ENCODE measurements at regions not wholly inside any gene's neighbourhood (a gene's known extent, or its start where the extent isn't known, plus 50 kb on each side); places are given as distances from the start of the nearest gene placed in this dataset.

DNA sequence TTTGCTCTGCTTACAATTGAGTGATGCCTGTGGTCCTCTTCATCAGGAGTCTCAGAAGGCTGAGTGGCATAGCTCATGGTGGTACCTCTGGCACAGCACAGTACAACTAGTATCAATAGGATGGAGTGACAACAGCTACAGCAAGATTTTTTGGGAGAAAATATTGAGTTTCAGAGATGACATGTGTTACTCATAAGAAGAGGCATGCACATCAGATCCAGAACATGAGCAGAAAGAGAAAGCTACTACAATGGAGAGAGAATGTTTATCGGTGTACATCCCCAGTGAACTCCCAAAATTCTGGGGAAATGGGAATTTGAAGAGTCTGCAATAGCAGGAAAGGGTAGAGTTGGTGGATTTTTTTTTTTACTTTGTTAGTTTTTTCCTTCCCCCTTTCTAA is 130.5 kb upstream of the MB21D2 start:
- H3K4me1 ChIP-seq (ENCODE audit: control insufficient read depth in 1 of 2, insufficient read depth in 2 of 2, low read depth in 1 of 2, low read length in 1 of 2): no peaks in the 10 kb centered on the region
- TF ChIP-seq SMC3 (IDR thresholded peaks at IDR 0.05; ENCODE audit: low read depth, low read length) (no peak), YY1 (IDR thresholded peaks at IDR 0.05; ENCODE audit: low read depth) (no peak)
- H3K9me3 ChIP-seq: no peaks in the 10 kb centered on the region
- no peaks in the 10 kb centered on the region; the same call in 1 of the 2 replicates for H3K27me3 ChIP-seq (ENCODE audit: insufficient read depth)
- ChIA-PET CTCF (no interaction called here), POLR2A (no interaction called here)
- H3K79me2 ChIP-seq (ENCODE audit: insufficient read depth): no peaks in the 10 kb centered on the region
- no peak overlapping the region for H3K9ac ChIP-seq
- H3K9me2 ChIP-seq: no peaks in the 10 kb centered on the region
- 37% methylated on average over 1 of the region's 1 CpG for WGBS (ENCODE audit: low lambda C conversion rate)
- H3K4me3 ChIP-seq (ENCODE audit: low read depth in 2 of 2, low read length in 1 of 2): no peak overlapping the region
- no peak overlapping the region for H3K4me2 ChIP-seq
- no peaks in the 10 kb centered on the region for H3F3A ChIP-seq (replicated peaks; ENCODE audit: insufficient read depth)
- H3K27ac ChIP-seq (ENCODE audit: low read depth in 2 of 2, low read length in 1 of 2): no peak overlapping the region
- no peaks in the 10 kb centered on the region for H3K36me3 ChIP-seq (replicated peaks in 1 of 2; ENCODE audit: control insufficient read depth in 1 of 2, insufficient read depth in 2 of 2, low read length in 1 of 2)
- H4K20me1 ChIP-seq (ENCODE audit: insufficient read depth): no peaks in the 10 kb centered on the region
- no peak overlapping the region for H2AFZ ChIP-seq (ENCODE audit: low read depth)
- no peak for DNase-seq

DNA sequence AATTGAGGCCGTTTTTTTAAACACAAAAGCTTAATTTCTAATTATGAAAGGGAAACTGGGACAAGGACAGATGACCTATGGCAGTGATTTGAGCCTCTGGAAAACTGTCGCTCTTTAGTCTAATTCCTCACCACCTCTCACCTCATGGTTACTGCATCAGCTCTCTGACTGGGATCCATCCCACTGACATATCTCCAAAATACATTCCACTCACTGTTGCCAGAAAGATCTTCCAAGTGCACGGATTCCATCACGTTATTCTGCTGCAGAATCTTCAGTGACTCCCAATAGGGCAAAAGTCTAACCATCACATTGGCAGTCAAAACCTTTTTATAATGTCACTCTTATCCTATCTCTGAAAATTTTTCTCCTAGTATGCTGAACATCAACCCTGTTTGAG is 132.3 kb upstream of the MB21D2 start:
- H3K79me2 ChIP-seq (ENCODE audit: insufficient read depth): no peaks in the 10 kb centered on the region
- ChIA-PET CTCF (interaction anchor here (1.3 to 1.6 kb wide), 3 partner anchors 9 to 237 kb away, joined by 4 to 6 read pairs (median 5); no protein-coding TSS in a partner anchor), POLR2A (no interaction called here)
- no peaks in the 10 kb centered on the region for H3F3A ChIP-seq (replicated peaks; ENCODE audit: insufficient read depth)
- DNase-seq: no peak
- no peak overlapping the region for H3K27ac ChIP-seq (ENCODE audit: low read depth in 2 of 2, low read length in 1 of 2)
- WGBS (ENCODE audit: low lambda C conversion rate): 20% methylated on average over 4 of the region's 4 CpGs
- no peaks in the 10 kb centered on the region; the same call in 1 of the 2 replicates for H3K27me3 ChIP-seq (ENCODE audit: insufficient read depth)
- H3K9me2 ChIP-seq: no peaks in the 10 kb centered on the region
- no peak overlapping the region for H3K4me3 ChIP-seq (ENCODE audit: low read depth in 2 of 2, low read length in 1 of 2)
- H3K9ac ChIP-seq: no peak overlapping the region
- no peaks in the 10 kb centered on the region for H4K20me1 ChIP-seq (ENCODE audit: insufficient read depth)
- H3K4me2 ChIP-seq: no peak overlapping the region
- no peaks in the 10 kb centered on the region for H3K4me1 ChIP-seq (ENCODE audit: control insufficient read depth in 1 of 2, insufficient read depth in 2 of 2, low read depth in 1 of 2, low read length in 1 of 2)
- H2AFZ ChIP-seq (ENCODE audit: low read depth): no peak overlapping the region
- H3K9me3 ChIP-seq: no peaks in the 10 kb centered on the region
- no peaks in the 10 kb centered on the region for H3K36me3 ChIP-seq (replicated peaks in 1 of 2; ENCODE audit: control insufficient read depth in 1 of 2, insufficient read depth in 2 of 2, low read length in 1 of 2)
- no peak for TF ChIP-seq MXI1 (IDR thresholded peaks at IDR 0.05; ENCODE audit: low read depth, low read length)
- TF ChIP-seq, protein P1, sequence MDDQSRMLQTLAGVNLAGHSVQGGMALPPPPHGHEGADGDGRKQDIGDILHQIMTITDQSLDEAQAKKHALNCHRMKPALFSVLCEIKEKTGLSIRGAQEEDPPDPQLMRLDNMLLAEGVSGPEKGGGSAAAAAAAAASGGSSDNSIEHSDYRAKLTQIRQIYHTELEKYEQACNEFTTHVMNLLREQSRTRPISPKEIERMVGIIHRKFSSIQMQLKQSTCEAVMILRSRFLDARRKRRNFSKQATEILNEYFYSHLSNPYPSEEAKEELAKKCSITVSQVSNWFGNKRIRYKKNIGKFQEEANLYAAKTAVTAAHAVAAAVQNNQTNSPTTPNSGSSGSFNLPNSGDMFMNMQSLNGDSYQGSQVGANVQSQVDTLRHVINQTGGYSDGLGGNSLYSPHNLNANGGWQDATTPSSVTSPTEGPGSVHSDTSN (IDR thresholded peaks at IDR 0.05): no peak
- no peak for TF ChIP-seq NFIC (IDR thresholded peaks at IDR 0.05; ENCODE audit: borderline replicate concordance)
- no peak for TF ChIP-seq FOXM1 (IDR thresholded peaks at IDR 0.05; ENCODE audit: low read depth)
- TF ChIP-seq, protein P2, sequence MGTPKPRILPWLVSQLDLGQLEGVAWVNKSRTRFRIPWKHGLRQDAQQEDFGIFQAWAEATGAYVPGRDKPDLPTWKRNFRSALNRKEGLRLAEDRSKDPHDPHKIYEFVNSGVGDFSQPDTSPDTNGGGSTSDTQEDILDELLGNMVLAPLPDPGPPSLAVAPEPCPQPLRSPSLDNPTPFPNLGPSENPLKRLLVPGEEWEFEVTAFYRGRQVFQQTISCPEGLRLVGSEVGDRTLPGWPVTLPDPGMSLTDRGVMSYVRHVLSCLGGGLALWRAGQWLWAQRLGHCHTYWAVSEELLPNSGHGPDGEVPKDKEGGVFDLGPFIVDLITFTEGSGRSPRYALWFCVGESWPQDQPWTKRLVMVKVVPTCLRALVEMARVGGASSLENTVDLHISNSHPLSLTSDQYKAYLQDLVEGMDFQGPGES (IDR thresholded peaks at IDR 0.05; ENCODE audit: low read depth, low read length): no peak

DNA sequence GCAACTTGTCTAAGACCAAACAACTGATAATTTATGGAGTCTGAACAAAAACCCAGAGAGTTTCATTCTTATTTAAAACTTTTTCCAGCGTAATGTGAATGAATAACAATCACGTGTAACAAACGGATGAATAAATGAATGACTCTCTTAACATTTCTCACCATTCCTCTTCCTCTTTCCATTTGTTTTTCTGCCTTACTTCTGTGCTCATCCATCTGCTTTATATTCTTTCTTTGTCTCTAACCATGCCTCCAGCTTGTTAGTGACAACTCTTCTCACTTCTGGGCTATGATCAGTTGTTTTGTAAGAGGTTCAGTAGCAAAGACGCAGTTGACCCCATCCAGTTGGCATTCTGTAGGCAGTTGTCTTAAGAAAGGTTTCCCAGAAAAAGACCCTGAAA is 133.7 kb upstream of the MB21D2 start:
- H3K9me2 ChIP-seq: no peaks in the 10 kb centered on the region

More for the DNA sequence above, 133.7 kb upstream of the MB21D2 start:
- Histone ChIP-seq H3K27me3 (ENCODE audit: insufficient read depth) (no peaks in the 10 kb centered on the region; the same call in 1 of the 2 replicates), H3K36me3 (replicated peaks in 1 of 2; ENCODE audit: control insufficient read depth in 1 of 2, insufficient read depth in 2 of 2, low read length in 1 of 2) (no peaks in the 10 kb centered on the region), H4K20me1 (ENCODE audit: insufficient read depth) (no peaks in the 10 kb centered on the region), H3K9ac (no peak overlapping the region), H2AFZ (ENCODE audit: low read depth) (no peak overlapping the region), H3K4me3 (ENCODE audit: low read depth in 2 of 2, low read length in 1 of 2) (no peak overlapping the region), H3K27ac (ENCODE audit: low read depth in 2 of 2, low read length in 1 of 2) (no peak overlapping the region), H3K4me1 (ENCODE audit: control insufficient read depth in 1 of 2, insufficient read depth in 2 of 2, low read depth in 1 of 2, low read length in 1 of 2) (no peaks in the 10 kb centered on the region), H3K4me2 (no peak overlapping the region), H3F3A (replicated peaks; ENCODE audit: insufficient read depth) (no peaks in the 10 kb centered on the region), H3K9me3 (no peaks in the 10 kb centered on the region), H3K79me2 (ENCODE audit: insufficient read depth) (no peaks in the 10 kb centered on the region)
- DNase-seq: no peak
- ChIA-PET POLR2A (no interaction called here), CTCF (interaction anchor here (0.7 to 0.9 kb wide), 2 partner anchors 15 to 236 kb away, joined by 3 read pairs; no protein-coding TSS in a partner anchor)
- TF ChIP-seq EP300 (IDR thresholded peaks at IDR 0.05; ENCODE audit: borderline replicate concordance in 1 of 2, low read depth in 1 of 2, low read length in 1 of 2): no peak
- TF ChIP-seq MXI1 (IDR thresholded peaks at IDR 0.05; ENCODE audit: low read depth, low read length): no peak
- TF ChIP-seq, protein P1 (IDR thresholded peaks at IDR 0.05): no peak
- TF ChIP-seq RXRA (IDR thresholded peaks at IDR 0.05; ENCODE audit: borderline replicate concordance, low read depth): no peak
- no peak for TF ChIP-seq SMC3 (IDR thresholded peaks at IDR 0.05; ENCODE audit: low read depth, low read length)
- TF ChIP-seq JUND (IDR thresholded peaks at IDR 0.05): no peak
- TF ChIP-seq FOXM1 (IDR thresholded peaks at IDR 0.05; ENCODE audit: low read depth): no peak
- TF ChIP-seq, protein P3, sequence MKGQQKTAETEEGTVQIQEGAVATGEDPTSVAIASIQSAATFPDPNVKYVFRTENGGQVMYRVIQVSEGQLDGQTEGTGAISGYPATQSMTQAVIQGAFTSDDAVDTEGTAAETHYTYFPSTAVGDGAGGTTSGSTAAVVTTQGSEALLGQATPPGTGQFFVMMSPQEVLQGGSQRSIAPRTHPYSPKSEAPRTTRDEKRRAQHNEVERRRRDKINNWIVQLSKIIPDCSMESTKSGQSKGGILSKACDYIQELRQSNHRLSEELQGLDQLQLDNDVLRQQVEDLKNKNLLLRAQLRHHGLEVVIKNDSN (IDR thresholded peaks at IDR 0.05; ENCODE audit: borderline replicate concordance, low read depth): no peak
- TF ChIP-seq, protein P4, sequence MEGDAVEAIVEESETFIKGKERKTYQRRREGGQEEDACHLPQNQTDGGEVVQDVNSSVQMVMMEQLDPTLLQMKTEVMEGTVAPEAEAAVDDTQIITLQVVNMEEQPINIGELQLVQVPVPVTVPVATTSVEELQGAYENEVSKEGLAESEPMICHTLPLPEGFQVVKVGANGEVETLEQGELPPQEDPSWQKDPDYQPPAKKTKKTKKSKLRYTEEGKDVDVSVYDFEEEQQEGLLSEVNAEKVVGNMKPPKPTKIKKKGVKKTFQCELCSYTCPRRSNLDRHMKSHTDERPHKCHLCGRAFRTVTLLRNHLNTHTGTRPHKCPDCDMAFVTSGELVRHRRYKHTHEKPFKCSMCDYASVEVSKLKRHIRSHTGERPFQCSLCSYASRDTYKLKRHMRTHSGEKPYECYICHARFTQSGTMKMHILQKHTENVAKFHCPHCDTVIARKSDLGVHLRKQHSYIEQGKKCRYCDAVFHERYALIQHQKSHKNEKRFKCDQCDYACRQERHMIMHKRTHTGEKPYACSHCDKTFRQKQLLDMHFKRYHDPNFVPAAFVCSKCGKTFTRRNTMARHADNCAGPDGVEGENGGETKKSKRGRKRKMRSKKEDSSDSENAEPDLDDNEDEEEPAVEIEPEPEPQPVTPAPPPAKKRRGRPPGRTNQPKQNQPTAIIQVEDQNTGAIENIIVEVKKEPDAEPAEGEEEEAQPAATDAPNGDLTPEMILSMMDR (IDR thresholded peaks at IDR 0.05): no peak
- TF ChIP-seq TEAD4 (IDR thresholded peaks at IDR 0.05; ENCODE audit: borderline replicate concordance, insufficient read depth): no peak
- TF ChIP-seq SIN3A (IDR thresholded peaks at IDR 0.05; ENCODE audit: borderline replicate concordance, low read depth, low read length): no peak
- WGBS (ENCODE audit: low lambda C conversion rate): 35% methylated on average over 4 of the region's 4 CpGs
